NCI-H1436 (cell line): ENCODE measurements at regions not wholly inside any gene's neighbourhood (a gene's known extent, or its start where the extent isn't known, plus 50 kb on each side); places are given as distances from the start of the nearest gene placed in this dataset.

Experiments used
- DNase-seq: peaks from one replicate; lab custom pipeline; 2025; lab: John Stamatoyannopoulos, UW

DNA sequence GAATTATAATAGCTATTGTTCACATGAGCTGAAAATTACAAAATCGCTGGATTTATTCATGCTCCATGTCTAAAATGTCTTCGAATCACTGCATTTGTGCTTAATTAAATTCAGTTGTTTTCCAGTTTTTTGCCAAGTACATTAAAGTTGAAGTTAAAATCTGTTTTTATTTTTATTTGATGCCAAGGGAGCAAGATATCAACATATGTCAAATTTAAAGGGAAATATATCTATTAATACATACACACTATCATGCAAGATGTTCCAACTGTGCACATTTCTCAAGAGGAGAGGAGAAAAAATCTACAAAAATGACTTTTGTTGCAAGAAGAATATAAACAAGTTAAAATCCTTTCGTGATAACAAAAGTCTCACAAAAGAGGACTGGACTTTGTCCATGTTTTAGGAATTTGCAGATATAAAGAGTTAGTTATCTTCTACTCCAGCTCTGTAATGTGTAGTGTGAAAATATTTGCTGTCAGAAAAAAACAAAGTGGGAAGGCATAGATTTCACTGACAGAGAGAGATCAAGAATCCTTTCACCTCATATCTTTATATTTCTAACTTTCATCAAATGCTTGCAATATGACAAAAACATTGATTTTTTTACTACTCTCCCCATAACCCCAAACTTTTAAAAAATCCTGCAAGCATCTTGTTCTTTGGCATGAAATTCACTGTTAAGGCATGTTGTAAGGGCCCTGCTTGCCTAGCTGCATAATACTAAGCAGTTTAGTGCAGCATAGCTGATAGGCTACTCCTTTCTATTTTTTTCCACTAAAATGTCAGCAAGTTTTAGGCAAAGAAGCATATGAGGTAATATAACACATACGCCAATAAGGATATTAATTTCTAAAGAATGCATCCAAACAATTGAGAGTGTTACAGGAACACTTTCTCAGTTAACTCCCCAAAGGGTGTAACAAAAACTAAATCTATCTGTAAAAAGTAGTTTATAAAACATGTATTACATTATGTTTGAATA is 340.2 kb upstream of the ADAMTS5 start:
- no peak for DNase-seq

GRCh38 chr21:27306206-27306605 is 339.3 kb upstream of the ADAMTS5 start:
- no peak for DNase-seq

- DNase-seq: no peak
Measured at GRCh38 chr21:27301220-27301619, 334.3 kb upstream of the ADAMTS5 start.

DNA sequence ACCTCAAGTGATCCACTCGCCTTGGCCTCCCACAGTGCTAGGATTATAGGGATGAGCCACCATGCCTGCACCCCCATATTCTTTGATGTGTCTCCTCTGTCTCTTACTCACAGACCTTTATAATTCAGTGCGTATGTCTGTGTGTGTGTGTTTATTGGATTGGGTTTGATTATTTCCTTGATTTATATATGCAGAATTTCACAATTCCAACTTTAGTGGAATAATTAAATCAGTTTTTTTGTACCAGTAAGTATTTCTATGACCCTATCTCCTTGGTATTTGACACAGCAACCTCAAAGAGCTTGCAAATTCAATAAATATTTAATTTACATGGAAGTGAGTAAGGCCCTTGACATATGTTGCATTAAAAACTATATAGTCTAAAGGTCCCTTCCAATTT is 333.9 kb upstream of the ADAMTS5 start:
- no peak for DNase-seq

DNA sequence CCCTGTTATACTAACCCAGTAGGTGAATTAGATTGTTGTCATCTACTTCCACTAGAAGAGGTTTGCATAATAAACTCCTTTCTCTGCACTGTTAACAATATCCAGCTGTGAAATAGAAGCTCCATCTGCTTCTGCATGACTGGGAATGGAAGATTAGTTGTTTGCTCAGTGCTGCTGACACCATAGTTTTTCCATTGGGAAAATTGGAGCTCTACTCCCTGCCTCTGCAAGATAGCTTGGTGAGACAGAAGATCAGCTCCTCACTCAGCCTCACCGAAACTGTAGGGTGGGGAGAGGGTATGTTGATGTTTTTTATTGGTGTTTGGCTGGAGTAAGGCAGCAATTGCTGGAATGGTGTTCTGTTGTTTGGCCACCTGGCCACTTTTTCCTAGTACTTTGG is 331.6 kb upstream of the ADAMTS5 start:
- no peak for DNase-seq

DNA sequence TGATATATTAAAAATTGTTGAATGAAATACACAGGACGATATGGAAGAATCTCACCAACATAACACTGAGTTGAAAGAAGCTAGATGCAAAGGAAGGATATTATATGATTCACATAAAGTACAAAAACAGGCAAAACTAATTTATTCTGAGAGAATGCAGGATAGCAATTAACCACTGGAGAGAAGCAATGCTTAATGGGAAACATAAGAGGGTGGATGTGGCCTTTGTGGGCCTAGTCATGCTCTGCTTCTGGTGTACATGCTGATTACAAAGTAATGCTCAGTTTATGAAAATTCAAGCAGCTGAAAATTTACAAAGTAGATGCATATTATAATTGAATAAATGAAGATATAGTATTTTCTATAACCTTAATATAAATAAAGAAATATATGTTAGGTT is 326.4 kb upstream of the ADAMTS5 start:
- DNase-seq: no peak

GRCh38 chr21:27292783-27293182 is 325.9 kb upstream of the ADAMTS5 start:
- DNase-seq: no peak

- DNase-seq: no peak
Measured at GRCh38 chr21:27292229-27292628, 325.3 kb upstream of the ADAMTS5 start.

GRCh38 chr21:27291006-27291405 is 324.1 kb upstream of the ADAMTS5 start:
- DNase-seq: no peak

GRCh38 chr21:27290028-27290427 is 323.1 kb upstream of the ADAMTS5 start:
- no peak for DNase-seq

DNA sequence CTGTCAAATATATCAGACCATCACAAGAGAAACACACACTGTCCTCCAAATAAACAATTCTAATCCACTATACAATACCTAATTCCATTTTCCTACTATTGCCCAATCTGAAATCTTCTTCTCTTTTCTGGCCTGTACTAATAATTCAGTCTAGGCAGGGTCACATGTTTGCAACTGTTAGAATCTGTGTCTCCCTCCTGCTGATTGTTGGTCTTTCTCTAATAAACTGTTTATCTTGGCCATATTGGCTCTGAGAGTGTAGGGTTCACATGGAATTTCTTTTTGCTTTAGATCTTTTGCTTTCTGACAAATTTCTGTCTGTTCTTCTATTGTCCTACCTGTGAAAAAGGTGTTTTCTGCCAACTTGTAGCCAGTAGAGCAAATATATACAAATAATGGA is 319.9 kb upstream of the ADAMTS5 start:
- DNase-seq: no peak

- no peak for DNase-seq
Measured at GRCh38 chr21:27277110-27277509, 310.2 kb upstream of the ADAMTS5 start.

GRCh38 chr21:27275294-27275927 is 308.5 kb upstream of the ADAMTS5 start:
- DNase-seq: no peak

DNA sequence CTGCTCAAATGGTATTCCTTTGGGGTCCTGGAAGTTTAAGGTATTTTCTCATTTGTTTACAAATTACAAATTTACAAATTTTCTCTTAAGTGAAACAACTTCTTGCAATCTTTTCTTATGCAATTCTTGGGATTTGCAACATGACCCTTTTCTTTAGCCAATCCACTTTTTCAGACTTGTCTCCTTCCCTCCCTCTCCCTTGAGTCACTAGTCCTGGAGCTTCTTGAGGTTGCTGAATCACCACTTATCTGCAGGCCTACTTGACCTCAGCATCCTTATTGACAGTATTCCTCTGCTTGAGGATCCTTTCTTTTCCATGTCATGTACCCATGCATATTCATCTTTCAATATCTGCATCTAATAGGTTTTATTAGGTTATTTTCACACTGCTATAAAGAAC is 302.8 kb upstream of the ADAMTS5 start:
- no peak for DNase-seq

DNA sequence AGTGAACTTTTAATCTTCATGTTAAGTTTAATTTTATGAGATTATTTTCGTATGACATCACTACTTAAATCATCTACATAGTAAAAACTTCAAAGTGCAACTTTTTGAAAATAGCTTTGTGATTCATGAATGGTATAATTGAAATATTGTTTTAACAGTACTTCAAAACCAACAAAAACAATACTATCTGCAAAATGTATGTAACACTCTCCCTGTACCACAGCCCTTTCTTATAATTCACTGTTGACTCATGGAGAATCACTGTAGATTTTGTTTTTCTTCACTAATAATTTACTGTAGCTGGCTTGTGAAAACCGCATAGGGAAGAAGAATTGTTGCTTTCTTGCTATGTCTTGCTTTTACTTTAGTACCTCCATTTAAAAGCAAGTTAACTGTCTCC is 301.4 kb upstream of the ADAMTS5 start:
- DNase-seq: no peak

DNA sequence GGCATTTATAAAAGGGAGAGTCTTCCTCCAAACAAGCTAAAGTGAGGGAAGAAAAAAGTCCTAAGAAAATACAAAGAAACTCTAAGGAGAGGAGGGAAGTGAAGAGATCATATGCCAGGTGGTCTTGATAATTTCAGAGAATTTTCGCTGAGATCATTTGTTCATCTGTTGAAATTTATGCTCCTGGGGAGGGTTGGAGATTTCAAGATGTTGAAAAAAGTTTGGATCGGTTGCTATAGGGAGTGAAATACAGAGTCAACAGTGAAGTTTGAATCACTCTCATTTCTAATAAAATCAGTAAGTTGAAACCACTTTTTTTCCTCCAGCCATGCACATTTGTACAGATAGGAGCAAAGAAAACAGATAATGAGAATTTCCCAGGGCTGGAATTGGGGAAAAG is 299.1 kb upstream of the ADAMTS5 start:
- no peak for DNase-seq

DNA sequence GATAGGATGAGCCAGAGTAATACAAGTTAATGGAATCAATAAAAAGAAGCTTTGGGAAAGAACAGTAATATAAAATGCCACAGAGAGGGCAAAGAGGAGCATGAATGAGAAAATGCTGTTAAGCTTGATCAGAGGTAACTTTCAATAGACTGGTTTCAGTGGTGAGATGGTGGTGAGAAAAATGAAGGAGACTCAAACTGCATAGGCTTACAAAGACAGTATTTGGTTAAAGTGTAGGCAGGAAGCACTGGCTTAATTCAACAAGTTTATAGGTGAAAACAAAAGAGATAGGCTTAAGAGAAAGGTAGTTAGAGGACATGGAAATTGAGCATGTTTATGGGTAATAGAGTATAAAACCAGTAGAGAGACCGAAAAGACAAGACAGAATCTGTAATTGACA is 298.6 kb upstream of the ADAMTS5 start:
- no peak for DNase-seq

GRCh38 chr21:27261676-27262075 is 294.8 kb upstream of the ADAMTS5 start:
- DNase-seq: no peak

GRCh38 chr21:27260728-27261127 is 293.8 kb upstream of the ADAMTS5 start:
- DNase-seq: no peak

DNA sequence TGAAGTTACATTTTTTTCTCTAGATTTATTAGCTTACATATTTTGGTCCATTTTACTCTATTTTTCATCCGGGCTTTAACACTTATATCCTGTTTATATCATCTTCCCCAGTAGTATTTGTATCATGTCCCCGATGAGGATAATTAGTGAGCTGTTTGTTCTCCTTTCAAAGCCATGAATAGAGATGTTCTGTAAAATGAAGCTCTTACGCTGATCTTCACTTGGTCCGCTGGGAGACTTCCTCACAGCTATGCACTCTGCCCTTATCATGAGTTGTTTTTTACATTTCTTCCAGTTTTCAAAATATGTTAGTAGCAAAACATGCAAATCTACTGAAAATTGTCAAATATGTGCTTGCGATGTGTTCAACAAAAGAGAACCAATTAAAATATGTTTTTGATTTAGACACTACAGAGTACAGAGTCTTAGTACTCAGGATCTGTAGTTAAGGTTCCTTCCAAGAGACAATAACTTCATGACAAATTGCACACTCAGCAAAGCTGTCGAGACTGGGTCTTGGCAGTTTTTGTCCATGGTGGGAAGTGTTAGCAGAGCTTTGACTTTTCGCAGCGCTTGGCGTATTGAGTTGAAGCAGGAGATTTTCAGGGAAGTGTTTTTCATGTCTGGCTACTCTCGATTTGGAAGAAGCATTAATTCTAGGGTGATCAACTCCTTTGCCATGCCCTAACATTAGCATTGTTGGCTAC is 292.0 kb upstream of the ADAMTS5 start:
- no peak for DNase-seq

DNA sequence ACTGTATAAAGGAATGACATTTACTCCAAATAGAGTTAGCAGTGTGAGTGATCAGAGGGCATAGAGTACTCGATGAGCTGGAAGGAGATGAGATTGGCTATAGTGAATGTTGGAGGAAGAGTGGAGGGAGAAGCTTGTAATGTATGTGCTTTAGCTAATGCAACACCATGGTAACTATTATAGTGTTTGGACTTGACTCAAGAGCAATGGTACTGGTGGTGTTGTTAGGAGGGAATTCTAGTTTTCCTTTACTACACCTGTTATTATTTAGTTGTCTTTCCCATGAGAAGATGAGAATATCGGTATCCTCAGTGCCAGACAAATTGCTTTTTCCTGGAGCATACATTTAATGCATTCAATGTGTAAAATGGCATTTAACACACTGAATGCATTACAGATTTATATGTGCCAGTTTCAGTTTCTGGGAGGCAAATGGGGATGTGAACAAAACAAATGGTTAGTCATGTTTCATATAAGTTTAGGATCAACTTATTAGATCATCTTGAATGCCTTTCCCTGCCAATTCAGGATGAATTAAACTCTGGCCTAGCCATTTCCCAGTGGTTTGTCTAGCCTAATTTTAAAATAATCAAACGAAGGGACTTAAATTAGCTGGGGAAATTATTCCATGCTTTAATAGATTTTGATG is 291.1 kb upstream of the ADAMTS5 start:
- no peak for DNase-seq

DNA sequence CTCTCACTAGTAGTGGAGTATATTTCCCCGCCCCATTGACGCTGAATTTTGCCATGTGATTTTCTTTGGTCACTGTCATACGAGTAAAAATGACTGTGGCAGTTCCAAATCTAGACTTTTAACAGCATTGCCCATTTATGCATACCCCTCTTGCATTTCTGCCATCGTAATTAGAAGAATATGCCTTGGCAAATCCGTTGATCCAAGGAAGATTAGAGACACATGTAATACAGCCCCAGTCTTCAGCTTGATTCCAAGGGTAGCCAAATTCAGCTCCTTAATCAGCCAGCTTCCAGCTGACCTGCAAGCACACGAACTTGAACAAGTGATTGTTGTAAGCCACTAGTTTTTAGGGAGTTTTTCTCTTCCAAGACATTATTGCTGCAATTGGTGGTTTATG is 290.3 kb upstream of the ADAMTS5 start:
- DNase-seq: no peak
